Mesenchymal stem cell (in vitro differentiated cells and primary cell): ENCODE measurements at regions not wholly inside any gene's neighbourhood (a gene's known extent, or its start where the extent isn't known, plus 50 kb on each side); places are given as distances from the start of the nearest gene placed in this dataset.

Source experiments
- DNase-seq: peaks from one replicate; pipeline ENCODE4 v3.0.0-alpha.2; 2013
- H2AFZ ChIP-seq: one replicate; pipeline ENCODE4 v1.6.1; 2013; ENCODE audit warnings: low read depth, mild to moderate bottlenecking, control low read depth, inconsistent platforms, low read length, moderate library complexity
- H2AK5ac ChIP-seq: 2 replicates; pipeline ENCODE4 v1.6.1; 2013; ENCODE audit warnings: low read length, moderate library complexity, mild to moderate bottlenecking, inconsistent platforms; ENCODE audit not compliant: severe bottlenecking
- H2BK120ac ChIP-seq: one replicate; pipeline ENCODE4 v1.6.1; 2013; ENCODE audit warnings: low read depth, mild to moderate bottlenecking, inconsistent platforms, low read length, moderate library complexity
- H2BK12ac ChIP-seq, 2 experiments: one replicate each; pipeline ENCODE4 v1.6.1; 2013; ENCODE audit warnings: inconsistent platforms in 2 of 2, low read length in 2 of 2, mild to moderate bottlenecking in 2 of 2, moderate library complexity in 2 of 2, control low read depth in 1 of 2
- H2BK15ac ChIP-seq: one replicate; pipeline ENCODE4 v1.6.1; 2013; ENCODE audit warnings: mild to moderate bottlenecking, low read depth, inconsistent platforms; ENCODE audit not compliant: poor library complexity, severe bottlenecking
- H2BK5ac ChIP-seq: 2 replicates; pipeline ENCODE4 v1.6.1; 2013; ENCODE audit warnings: low read depth, mild to moderate bottlenecking, low read length, control low read depth, inconsistent platforms; ENCODE audit not compliant: poor library complexity, severe bottlenecking
- H3K14ac ChIP-seq, 2 experiments: one replicate each; pipeline ENCODE4 v1.6.1; 2013; ENCODE audit warnings: inconsistent platforms in 2 of 2, low read length in 2 of 2, control low read depth in 1 of 2, mild to moderate bottlenecking in 1 of 2, moderate library complexity in 1 of 2
- H3K18ac ChIP-seq, 2 experiments: one replicate each; pipeline ENCODE4 v1.6.1; 2013; ENCODE audit warnings: inconsistent platforms in 2 of 2, low read length in 2 of 2, control low read depth in 1 of 2, low read depth in 1 of 2, mild to moderate bottlenecking in 1 of 2
- H3K23ac ChIP-seq, 2 experiments: one replicate each; pipeline ENCODE4 v1.6.1; 2013; ENCODE audit warnings: inconsistent platforms in 2 of 2, low read length in 2 of 2, mild to moderate bottlenecking in 2 of 2, moderate library complexity in 2 of 2, control low read depth in 1 of 2
- H3K27ac ChIP-seq: 2 replicates; pipeline ENCODE4 v1.5.1; 2013; ENCODE audit warnings: mild to moderate bottlenecking, moderate library complexity, low read length, control low read depth, inconsistent platforms; ENCODE audit not compliant: poor library complexity, severe bottlenecking
- H3K27me3 ChIP-seq, 2 experiments: 2 replicates each; pipeline versions ENCODE4 v1.6.1 to v1.7.0; 2013; ENCODE audit warnings: low read length in 2 of 2, mild to moderate bottlenecking in 2 of 2, moderate library complexity in 2 of 2, control low read depth in 1 of 2, inconsistent platforms in 1 of 2; ENCODE audit not compliant: control insufficient read depth in 1 of 2, insufficient read depth in 1 of 2
- H3K36me3 ChIP-seq, 2 experiments: 2 replicates each; pipeline versions ENCODE4 v1.6.1 to v1.7.0; 2013; ENCODE audit warnings: low read length in 2 of 2, control low read depth in 1 of 2, inconsistent platforms in 1 of 2, low read depth in 1 of 2, mild to moderate bottlenecking in 1 of 2; ENCODE audit not compliant: insufficient read depth in 2 of 2, control insufficient read depth in 1 of 2
- H3K4ac ChIP-seq, 2 experiments: one replicate each; pipeline ENCODE4 v1.6.1; 2013; ENCODE audit warnings: inconsistent platforms in 2 of 2, low read length in 2 of 2, mild to moderate bottlenecking in 2 of 2, moderate library complexity in 2 of 2, control low read depth in 1 of 2, low read depth in 1 of 2
- H3K4me1 ChIP-seq: 2 replicates; pipeline ENCODE4 v1.6.1; 2013; ENCODE audit warnings: low read depth, low read length, control low read depth; ENCODE audit not compliant: control insufficient read depth, insufficient read depth
- H3K4me2 ChIP-seq: 2 replicates; pipeline ENCODE4 v1.6.1; 2013; ENCODE audit warnings: low read length, mild to moderate bottlenecking, inconsistent platforms; ENCODE audit not compliant: poor library complexity, severe bottlenecking
- H3K4me3 ChIP-seq, 2 experiments: 2 replicates each; pipeline versions ENCODE4 v1.5.1 to v1.7.0; 2013; ENCODE audit warnings: low read length in 2 of 2, mild to moderate bottlenecking in 2 of 2, control low read depth in 1 of 2, low read depth in 1 of 2; ENCODE audit not compliant: insufficient read depth in 1 of 2
- H3K79me1 ChIP-seq: replicated peaks from 2 replicates; pipeline ENCODE4 v1.6.1; 2013; ENCODE audit warnings: mild to moderate bottlenecking, control low read depth, low read length, inconsistent platforms; ENCODE audit not compliant: poor library complexity, severe bottlenecking
- H3K9ac ChIP-seq: 2 replicates; pipeline ENCODE4 v1.7.0; 2013; ENCODE audit warnings: mild to moderate bottlenecking, low read length, moderate library complexity
- H3K9me3 ChIP-seq: 2 replicates; pipeline ENCODE4 v1.7.0; 2013; ENCODE audit warnings: mild to moderate bottlenecking, low read length; ENCODE audit not compliant: control insufficient read depth
- H4K8ac ChIP-seq: one replicate; pipeline ENCODE4 v1.6.1; 2013; ENCODE audit warnings: inconsistent platforms, mild to moderate bottlenecking, low read length, moderate library complexity
- H4K91ac ChIP-seq: one replicate; pipeline ENCODE4 v1.6.1; 2013; ENCODE audit warnings: mild to moderate bottlenecking, low read length, inconsistent platforms
- WGBS: methylation state at CpG from one replicate; pipeline ENCODE4 v1.1.7; 2013; ENCODE audit warnings: mixed read lengths; 5-methylcytosine and 5-hydroxymethylcytosine counted together

DNA sequence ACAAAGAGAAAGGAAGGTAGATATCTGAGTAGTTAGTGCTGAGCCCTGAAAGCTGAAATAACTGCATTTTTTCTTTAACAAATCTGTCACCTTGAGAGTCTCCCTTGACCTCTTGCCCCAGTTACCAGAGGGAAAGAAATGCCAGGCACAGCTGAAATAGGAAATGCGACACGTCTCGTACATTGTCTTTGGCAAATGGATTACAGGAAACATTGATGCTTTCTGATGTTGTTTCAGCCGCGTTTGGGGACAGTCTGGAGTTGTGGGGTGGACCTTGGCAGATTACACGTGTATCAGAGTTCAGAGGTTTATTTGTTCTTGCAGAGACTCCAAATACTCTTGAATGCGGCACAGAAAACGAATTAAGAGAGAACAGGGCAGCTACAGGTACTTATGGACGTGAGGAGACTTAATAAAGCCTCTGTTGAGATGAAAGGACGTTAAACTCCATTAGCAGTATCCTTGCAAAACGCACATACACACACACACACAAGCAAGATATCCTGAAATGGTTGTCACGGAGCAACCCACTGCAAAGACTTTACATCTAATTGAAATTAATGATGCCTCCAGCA is 272.8 kb upstream of the RORA start:
- no peak overlapping the region for H3K4ac ChIP-seq
- H3K9me3 ChIP-seq, result no peaks in the 10 kb centered on the region
- no peak overlapping the region for H2AK5ac ChIP-seq
- no peak overlapping the region for H2AFZ ChIP-seq
- 75% methylated on average over 12 of the region's 12 CpGs for WGBS
- H3K4me2 ChIP-seq, result no peak overlapping the region
- H3K18ac ChIP-seq, result no peak overlapping the region
- H3K4me3 ChIP-seq, result no peak overlapping the region
- H3K79me1 ChIP-seq, result no peaks in the 10 kb centered on the region
- H3K23ac ChIP-seq, result no peak overlapping the region
- H3K27ac ChIP-seq, result no peak overlapping the region
- no peak overlapping the region for H3K14ac ChIP-seq
- peaks cover 0 to 8% of the 10 kb centered on the region in 2 experiments for H3K27me3 ChIP-seq
- no peak overlapping the region for H2BK15ac ChIP-seq
- H2BK120ac ChIP-seq, result no peak overlapping the region
- H3K36me3 ChIP-seq, result no peaks in the 10 kb centered on the region
- H2BK5ac ChIP-seq, result no peak overlapping the region
- no peak overlapping the region for H3K9ac ChIP-seq
- no peak overlapping the region for H2BK12ac ChIP-seq
- H3K4me1 ChIP-seq, result no peaks in the 10 kb centered on the region
- DNase-seq, result no peak
- H4K91ac ChIP-seq, result no peak overlapping the region
- H4K8ac ChIP-seq, result no peak overlapping the region

DNA sequence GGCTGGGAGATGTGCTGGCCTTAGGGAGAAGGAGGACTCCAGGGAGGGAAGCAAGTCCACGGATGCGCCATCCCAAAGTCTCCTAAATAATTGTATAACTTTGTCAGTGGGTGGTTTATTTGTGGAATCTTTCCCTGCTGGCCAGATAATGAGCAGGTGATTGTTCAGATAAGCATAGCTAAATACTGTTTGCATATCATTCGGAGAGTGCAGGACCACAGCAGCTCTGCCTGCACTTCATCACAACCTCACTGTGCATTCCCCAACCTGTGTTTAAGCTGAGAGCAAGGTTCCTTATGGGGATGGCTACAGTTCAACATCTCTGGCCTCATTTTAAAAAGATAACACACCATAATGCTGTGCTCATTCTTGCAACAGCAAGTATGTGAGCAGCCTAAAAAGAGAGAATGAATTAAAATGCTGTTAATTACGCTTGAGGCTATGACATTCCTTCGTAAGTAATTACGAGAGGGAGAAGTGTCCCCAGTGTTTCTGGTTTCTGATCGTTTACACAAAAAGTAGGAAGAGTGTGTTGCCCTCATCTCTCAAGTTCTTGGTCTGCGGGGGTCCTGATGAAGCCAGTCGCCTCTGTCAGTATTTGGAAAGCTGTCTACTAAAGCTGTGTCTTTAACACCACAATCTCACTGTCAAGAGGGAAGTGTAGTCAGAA is 272.0 kb upstream of the RORA start:
- Histone ChIP-seq H3K14ac (no peak overlapping the region), H3K9ac (no peak overlapping the region), H2BK12ac (no peak overlapping the region), H3K18ac (no peak overlapping the region), H3K27ac (no peak overlapping the region), H3K4me3 (no peak overlapping the region), H3K4me2 (no peak overlapping the region), H2AFZ (no peak overlapping the region), H2BK5ac (no peak overlapping the region), H4K8ac (no peak overlapping the region), H4K91ac (no peak overlapping the region), H3K27me3 (peaks cover 0 to 8% of the 10 kb centered on the region in 2 experiments), H3K23ac (no peak overlapping the region), H3K36me3 (no peaks in the 10 kb centered on the region), H3K9me3 (no peaks in the 10 kb centered on the region), H3K4me1 (no peaks in the 10 kb centered on the region), H2AK5ac (no peak overlapping the region), H2BK15ac (no peak overlapping the region), H3K4ac (no peak overlapping the region), H2BK120ac (no peak overlapping the region), H3K79me1 (no peaks in the 10 kb centered on the region)
- 79% methylated on average over 9 of the region's 9 CpGs for WGBS
- no peak for DNase-seq

DNA sequence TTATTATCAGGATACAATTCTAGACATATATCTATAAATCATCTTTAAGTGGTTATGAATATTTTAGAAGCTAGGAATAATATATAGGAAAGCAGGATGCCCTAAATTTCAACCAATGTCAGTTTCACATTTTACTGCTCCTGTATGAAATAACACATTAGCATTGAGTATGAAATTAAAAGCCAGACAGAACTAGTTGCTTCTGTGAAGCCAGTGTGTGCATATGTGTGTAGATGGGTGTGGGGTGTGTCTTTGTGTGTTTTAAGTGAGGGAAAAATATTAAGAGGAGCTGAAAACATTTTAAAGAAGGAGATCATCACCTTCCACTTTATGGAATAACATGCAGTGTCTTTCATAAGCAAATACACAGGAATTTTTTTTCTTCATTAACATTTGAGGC is 271.4 kb upstream of the RORA start:
- no peak overlapping the region for H2BK15ac ChIP-seq
- no peak for DNase-seq
- H3K36me3 ChIP-seq, result no peaks in the 10 kb centered on the region
- no peaks in the 10 kb centered on the region for H3K9me3 ChIP-seq
- no peak overlapping the region for H2AK5ac ChIP-seq
- no peak overlapping the region for H3K4ac ChIP-seq
- H3K4me3 ChIP-seq, result no peak overlapping the region
- H3K9ac ChIP-seq, result no peak overlapping the region
- H3K79me1 ChIP-seq, result no peaks in the 10 kb centered on the region
- H3K18ac ChIP-seq, result no peak overlapping the region
- no peak overlapping the region for H3K4me2 ChIP-seq
- no peak overlapping the region for H3K23ac ChIP-seq
- no peak overlapping the region for H2BK12ac ChIP-seq
- no peak overlapping the region for H4K91ac ChIP-seq
- no peak overlapping the region for H2BK5ac ChIP-seq
- no peak overlapping the region for H2BK120ac ChIP-seq
- peaks cover 0 to 8% of the 10 kb centered on the region in 2 experiments for H3K27me3 ChIP-seq
- no peak overlapping the region for H3K27ac ChIP-seq
- H2AFZ ChIP-seq, result no peak overlapping the region
- no peaks in the 10 kb centered on the region for H3K4me1 ChIP-seq
- H3K14ac ChIP-seq, result no peak overlapping the region
- H4K8ac ChIP-seq, result no peak overlapping the region

DNA sequence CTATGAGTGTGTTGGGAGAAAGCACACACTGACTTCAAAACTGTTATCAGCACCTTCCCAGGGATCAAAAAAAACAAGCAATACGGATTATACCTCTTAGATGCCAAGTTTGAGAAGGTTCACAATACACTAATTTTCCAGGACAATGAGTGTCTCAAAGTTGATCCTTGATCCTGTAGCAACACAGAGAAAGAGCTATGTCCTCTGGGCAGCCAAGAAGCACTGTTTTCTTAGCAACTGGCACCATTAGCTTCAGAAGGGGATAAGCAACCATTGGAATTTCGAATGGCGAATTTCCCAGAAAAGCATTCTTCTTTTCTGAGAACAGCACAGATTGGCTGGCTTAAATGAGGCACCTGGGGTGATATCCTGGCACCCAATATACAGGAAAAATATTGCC is 270.3 kb upstream of the RORA start:
- H3K27me3 ChIP-seq, result peaks cover 0 to 8% of the 10 kb centered on the region in 2 experiments
- no peak overlapping the region for H2AFZ ChIP-seq
- H3K79me1 ChIP-seq, result no peaks in the 10 kb centered on the region
- no peak overlapping the region for H3K27ac ChIP-seq
- no peak overlapping the region for H3K4me2 ChIP-seq
- DNase-seq, result no peak
- no peaks in the 10 kb centered on the region for H3K9me3 ChIP-seq
- H3K36me3 ChIP-seq, result no peaks in the 10 kb centered on the region
- no peak overlapping the region for H2AK5ac ChIP-seq
- H3K4ac ChIP-seq, result no peak overlapping the region
- H2BK120ac ChIP-seq, result no peak overlapping the region
- H3K23ac ChIP-seq, result no peak overlapping the region
- H4K91ac ChIP-seq, result no peak overlapping the region
- H2BK15ac ChIP-seq, result no peak overlapping the region
- H2BK5ac ChIP-seq, result no peak overlapping the region
- no peak overlapping the region for H2BK12ac ChIP-seq
- H3K14ac ChIP-seq, result no peak overlapping the region
- H3K18ac ChIP-seq, result no peak overlapping the region
- H3K4me1 ChIP-seq, result no peaks in the 10 kb centered on the region
- 65% methylated on average over 3 of the region's 3 CpGs for WGBS
- H4K8ac ChIP-seq, result no peak overlapping the region
- H3K4me3 ChIP-seq, result no peak overlapping the region
- H3K9ac ChIP-seq, result no peak overlapping the region
